GM18867 (cell line): ENCODE measurements at regions not wholly inside any gene's neighbourhood (a gene's known extent, or its start where the extent isn't known, plus 50 kb on each side); places are given as distances from the start of the nearest gene placed in this dataset.
"Not testable (repeated sequence)": the region's sequence is repeated elsewhere in the genome, so short reads cannot be mapped to it uniquely, and the experiment has no call there.

Experiments used
- ATAC-seq: cut with Tn5 transposase; IDR thresholded peaks from one replicate; pipeline ENCODE4 v1.9.1; 2021; ENCODE audit warnings: mild to moderate bottlenecking, moderate library complexity; ENCODE audit not compliant: unreplicated experiment

GRCh38 chr4:85018983-85019382 is 52.5 kb upstream of the WDFY3 start:
- no peak for ATAC-seq

GRCh38 chr4:85019411-85019810 is 52.9 kb upstream of the WDFY3 start:
- ATAC-seq = no peak

- no peak for ATAC-seq
These were observed 58.2 kb upstream of the WDFY3 start for GRCh38 chr4:85024671-85025070.

GRCh38 chr4:85028910-85029309 is 62.4 kb upstream of the WDFY3 start:
- no peak for ATAC-seq

- ATAC-seq = no peak
These were observed 63.0 kb upstream of the WDFY3 start for GRCh38 chr4:85029453-85029852.

- no peak for ATAC-seq
These were observed 63.7 kb upstream of the WDFY3 start for GRCh38 chr4:85030156-85030555.

GRCh38 chr4:85033838-85034237 is 67.3 kb upstream of the WDFY3 start:
- ATAC-seq = not testable (repeated sequence)

GRCh38 chr4:85039526-85039925 is 73.0 kb upstream of the WDFY3 start:
- no peak for ATAC-seq

GRCh38 chr4:85043812-85044496 is 77.5 kb upstream of the WDFY3 start:
- ATAC-seq = peak; percentile 90

GRCh38 chr4:85050736-85051135 is 84.2 kb upstream of the WDFY3 start:
- ATAC-seq = no peak

GRCh38 chr4:85051526-85051925 is 85.0 kb upstream of the WDFY3 start:
- ATAC-seq = no peak

GRCh38 chr4:85054925-85055324 is 88.4 kb upstream of the WDFY3 start:
- not testable (repeated sequence) for ATAC-seq

GRCh38 chr4:85058551-85058950 is 92.1 kb upstream of the WDFY3 start:
- ATAC-seq = no peak

GRCh38 chr4:85061974-85062373 is 95.5 kb upstream of the WDFY3 start:
- ATAC-seq = no peak

- ATAC-seq = no peak
These were observed 96.0 kb upstream of the WDFY3 start for GRCh38 chr4:85062466-85062865.

GRCh38 chr4:85067342-85067741 is 100.9 kb upstream of the WDFY3 start:
- ATAC-seq = no peak

GRCh38 chr4:85078016-85078415 is 111.5 kb upstream of the WDFY3 start:
- no peak for ATAC-seq

GRCh38 chr4:85081196-85081595 is 114.7 kb upstream of the WDFY3 start:
- ATAC-seq = no peak

- peak; percentile 96 for ATAC-seq
These were observed 118.0 kb upstream of the WDFY3 start for GRCh38 chr4:85084371-85085094.

- ATAC-seq = no peak
These were observed 120.2 kb upstream of the WDFY3 start for GRCh38 chr4:85086721-85087120.

GRCh38 chr4:85092536-85092935 is 126.0 kb upstream of the WDFY3 start:
- no peak for ATAC-seq

GRCh38 chr4:85092943-85093342 is 126.5 kb upstream of the WDFY3 start:
- ATAC-seq = no peak

- no peak for ATAC-seq
These were observed 128.2 kb upstream of the WDFY3 start for GRCh38 chr4:85094735-85095134.
